H9 (cell line): ENCODE measurements at regions not wholly inside any gene's neighbourhood (a gene's known extent, or its start where the extent isn't known, plus 50 kb on each side); places are given as distances from the start of the nearest gene placed in this dataset.

Experiments
- DNase-seq: peaks from one replicate; pipeline ENCODE4 v3.0.0-alpha.2; 2017
- H2AFZ ChIP-seq: one replicate; pipeline ENCODE4 v1.6.1; 2013; ENCODE audit warnings: mild to moderate bottlenecking, low read length, control low read depth, moderate library complexity
- H2AK5ac ChIP-seq: 2 replicates; pipeline ENCODE4 v1.6.1; 2013; ENCODE audit warnings: low read length, control low read depth, mixed read lengths; ENCODE audit not compliant: insufficient read length
- H2BK120ac ChIP-seq: one replicate; pipeline ENCODE4 v1.6.1; 2013; ENCODE audit warnings: low read depth, mild to moderate bottlenecking, low read length, control low read depth, inconsistent platforms; ENCODE audit not compliant: poor library complexity, severe bottlenecking
- H2BK12ac ChIP-seq: 2 replicates; pipeline ENCODE4 v1.6.1; 2013; ENCODE audit warnings: low read length, control low read depth, mixed read lengths, low read depth; ENCODE audit not compliant: insufficient read length
- H2BK15ac ChIP-seq: 2 replicates; pipeline ENCODE4 v1.6.1; 2013; ENCODE audit warnings: low read depth, low read length, control low read depth
- H2BK20ac ChIP-seq: one replicate; pipeline ENCODE4 v1.6.1; 2013; ENCODE audit warnings: low read depth, mild to moderate bottlenecking, low read length, control low read depth, inconsistent platforms; ENCODE audit not compliant: poor library complexity, severe bottlenecking
- H2BK5ac ChIP-seq: 2 replicates; pipeline ENCODE4 v1.6.1; 2013; ENCODE audit warnings: low read length, control low read depth, mixed read lengths; ENCODE audit not compliant: insufficient read length
- H3K14ac ChIP-seq: 2 replicates; pipeline ENCODE4 v1.6.1; 2013; ENCODE audit warnings: low read length, control low read depth; ENCODE audit not compliant: insufficient read depth
- H3K18ac ChIP-seq: 2 replicates; pipeline ENCODE4 v1.6.1; 2013; ENCODE audit warnings: low read depth, mild to moderate bottlenecking, mixed read lengths, low read length, control low read depth; ENCODE audit not compliant: insufficient read length
- H3K23ac ChIP-seq: 2 replicates; pipeline ENCODE4 v1.6.1; 2013; ENCODE audit warnings: low read length, control low read depth, mixed read lengths, low read depth; ENCODE audit not compliant: insufficient read length
- H3K23me2 ChIP-seq: 2 replicates; pipeline ENCODE4 v1.6.1; 2013; ENCODE audit warnings: low read depth, mild to moderate bottlenecking, mixed read lengths, low read length, control low read depth; ENCODE audit not compliant: insufficient read length, poor library complexity, severe bottlenecking
- H3K27ac ChIP-seq: 2 replicates; pipeline ENCODE4 v1.5.1; 2013; ENCODE audit warnings: low read length, control low read depth, mixed read lengths, low read depth; ENCODE audit not compliant: insufficient read length
- H3K27me3 ChIP-seq: 2 replicates; pipeline ENCODE4 v1.6.1; 2013; ENCODE audit warnings: low read length, control low read depth, inconsistent platforms; ENCODE audit not compliant: insufficient read depth
- H3K4ac ChIP-seq: 2 replicates; pipeline ENCODE4 v1.6.1; 2013; ENCODE audit warnings: low read depth, mild to moderate bottlenecking, control low read depth, inconsistent platforms, low read length, moderate library complexity
- H3K4me1 ChIP-seq: 2 replicates; pipeline ENCODE4 v1.6.1; 2013; ENCODE audit warnings: low read length, control low read depth, inconsistent platforms; ENCODE audit not compliant: insufficient read depth
- H3K4me2 ChIP-seq: 2 replicates; pipeline ENCODE4 v1.6.1; 2013; ENCODE audit warnings: low read length, control low read depth, mixed read lengths; ENCODE audit not compliant: insufficient read length, insufficient read depth
- H3K56ac ChIP-seq: 2 replicates; pipeline ENCODE4 v1.6.1; 2013; ENCODE audit warnings: low read depth, mild to moderate bottlenecking, mixed read lengths, low read length, control low read depth; ENCODE audit not compliant: insufficient read length
- H3K79me1 ChIP-seq: 2 replicates; pipeline ENCODE4 v1.6.1; 2013; ENCODE audit warnings: low read depth, mild to moderate bottlenecking, moderate library complexity, low read length, control low read depth, inconsistent platforms; ENCODE audit not compliant: insufficient read depth, poor library complexity, severe bottlenecking
- H3K79me2 ChIP-seq: 2 replicates; pipeline ENCODE4 v1.6.1; 2013; ENCODE audit warnings: low read length, control low read depth, inconsistent platforms; ENCODE audit not compliant: insufficient read depth
- H3K9ac ChIP-seq: 2 replicates; pipeline ENCODE4 v1.6.1; 2013; ENCODE audit warnings: low read length, control low read depth, mixed read lengths; ENCODE audit not compliant: insufficient read length; ENCODE audit errors: extremely low read depth
- H3K9me3 ChIP-seq: one replicate; pipeline ENCODE4 v1.6.1; 2013; ENCODE audit warnings: low read depth, low read length, inconsistent platforms; ENCODE audit not compliant: control insufficient read depth
- H3T11ph ChIP-seq: one replicate; pipeline ENCODE4 v1.6.1; 2013; ENCODE audit warnings: mild to moderate bottlenecking, low read length, control low read depth, inconsistent platforms
- H4K20me1 ChIP-seq: one replicate; pipeline ENCODE4 v1.6.1; 2013; ENCODE audit not compliant: control insufficient read depth, insufficient read length, insufficient read depth
- H4K5ac ChIP-seq: 2 replicates; pipeline ENCODE4 v1.6.1; 2013; ENCODE audit warnings: low read depth, mild to moderate bottlenecking, mixed read lengths, low read length, control low read depth; ENCODE audit not compliant: insufficient read length
- H4K8ac ChIP-seq: replicated peaks from 2 replicates; pipeline ENCODE4 v1.6.1; 2013; ENCODE audit warnings: low read length, control low read depth, mixed read lengths, low read depth; ENCODE audit not compliant: insufficient read length
- H4K91ac ChIP-seq: 2 replicates; pipeline ENCODE4 v1.6.1; 2013; ENCODE audit warnings: low read depth, mild to moderate bottlenecking, moderate library complexity, mixed read lengths, low read length, control low read depth; ENCODE audit not compliant: insufficient read length
- H3K27ac Mint-ChIP-seq, 3 experiments: 2 replicates in 2 of 3; 3 replicates in 1 of 3; pipeline ENCODE4 v1.8.0; 2020 to 2021; ENCODE audit warnings: mixed read lengths in 3 of 3, mild to moderate bottlenecking in 1 of 3, moderate library complexity in 1 of 3
- H3K27me3 Mint-ChIP-seq: 2 replicates; pipeline ENCODE4 v1.8.0; 2021; ENCODE audit warnings: low read depth, mild to moderate bottlenecking, moderate library complexity, mixed read lengths
- H3K36me3 Mint-ChIP-seq, 3 experiments: 2 replicates in 2 of 3; 3 replicates in 1 of 3; pipeline ENCODE4 v1.8.0; 2020 to 2021; ENCODE audit warnings: low read depth in 3 of 3, mixed read lengths in 3 of 3; ENCODE audit not compliant: insufficient read depth in 1 of 3
- H3K4me1 Mint-ChIP-seq, 2 experiments: 2 replicates each; pipeline ENCODE4 v1.8.0; 2020; ENCODE audit warnings: mixed read lengths in 2 of 2
- H3K4me3 Mint-ChIP-seq, 2 experiments: 2 replicates in 1 of 2; 3 replicates in 1 of 2; pipeline ENCODE4 v1.8.0; 2020 to 2021; ENCODE audit warnings: mild to moderate bottlenecking in 2 of 2, mixed read lengths in 2 of 2, moderate library complexity in 1 of 2
- H3K9me3 Mint-ChIP-seq, 2 experiments: 2 replicates in 1 of 2; 3 replicates in 1 of 2; pipeline ENCODE4 v1.8.0; 2020; ENCODE audit warnings: mild to moderate bottlenecking in 2 of 2, mixed read lengths in 2 of 2, moderate library complexity in 1 of 2
- CTCF ChIP-seq: fragments of 200-600 bp; sonication (generic); conservative IDR thresholded peaks from 3 replicates; pipeline ENCODE4 v1.8.0; 2021; ENCODE audit warnings: antibody characterized with exemption, mild to moderate bottlenecking

- no peak overlapping the region for H2AFZ ChIP-seq
- no peak overlapping the region for H2BK15ac ChIP-seq
- H3K79me2 ChIP-seq: no peaks in the 10 kb centered on the region
- Mint-ChIP-seq H3K4me3 (no peak overlapping the region), H3K36me3 (no peaks in the 10 kb centered on the region), H3K27me3 (no peaks in the 10 kb centered on the region), H3K9me3 (no peaks in the 10 kb centered on the region), H3K4me1 (no peaks in the 10 kb centered on the region), H3K27ac (no peak overlapping the region)
- no peaks in the 10 kb centered on the region for H3K4me1 ChIP-seq
- no peak overlapping the region for H4K5ac ChIP-seq
- no peaks in the 10 kb centered on the region for H3K9me3 ChIP-seq
- H2BK5ac ChIP-seq: no peak overlapping the region
- no peak overlapping the region for H3K56ac ChIP-seq
- H2BK20ac ChIP-seq: no peak overlapping the region
- H3T11ph ChIP-seq: no peak overlapping the region
- no peak for DNase-seq
- no peak overlapping the region for H2BK12ac ChIP-seq
- H3K27ac ChIP-seq: no peak overlapping the region
- no peaks in the 10 kb centered on the region for H3K23me2 ChIP-seq
- no peak overlapping the region for H3K14ac ChIP-seq
- no peak overlapping the region for H4K91ac ChIP-seq
- no peak overlapping the region for H3K18ac ChIP-seq
- no peaks in the 10 kb centered on the region for H4K20me1 ChIP-seq
- no peak overlapping the region for H3K23ac ChIP-seq
- no peak overlapping the region for H2AK5ac ChIP-seq
- H3K4me2 ChIP-seq: no peak overlapping the region
- TF ChIP-seq CTCF: no peak
- no peak overlapping the region for H3K9ac ChIP-seq
- no peak overlapping the region for H3K4ac ChIP-seq
- no peak overlapping the region for H2BK120ac ChIP-seq
- H3K79me1 ChIP-seq: no peaks in the 10 kb centered on the region
- H3K27me3 ChIP-seq: no peaks in the 10 kb centered on the region
- H4K8ac ChIP-seq: no peak overlapping the region
Observed at GRCh38 chr3:26847680-26848079, 225.1 kb downstream of the LRRC3B start.
